Heart left ventricle (tissue), 13 donors: ENCODE measurements at regions not wholly inside any gene's neighbourhood (a gene's known extent, or its start where the extent isn't known, plus 50 kb on each side); places are given as distances from the start of the nearest gene placed in this dataset.

Experiments
- POLR2A ChIP-seq, 2 donors: fragments of 450-650 bp; IDR thresholded peaks; one replicate each; pipeline ENCODE4 v1.6.1; 2017; ENCODE audit warnings: antibody characterized with exemption in 2 of 2, mild to moderate bottlenecking in 2 of 2, moderate library complexity in 2 of 2
- TF ChIP-seq, protein P1 (sequence below), 12 donors: fragments of 200-600 bp; sonication (generic) in 4 of 12; IDR thresholded peaks; one replicate each; pipeline versions ENCODE4 v1.5.0 to v1.8.0; 2018 to 2022; ENCODE audit warnings: antibody characterized with exemption in 12 of 12, mild to moderate bottlenecking in 5 of 12
- donor health status: ischemic (EF 13 %, LVEDD 7.1; RV severe dilation, severe dysfunction).
- donor health status: DM: no; HTN: yes; CAD: no.
- donor health status: DM: no; HTN: no; CAD: no.
- donor health status: ischemic (EF 25% LVEDD 6.9; RV normal size, moderate dysfunction).
- donor health status: ischemic (EF 25% LVEDD 5.7; RV mildly dilated, moderate dysfunction).
- donor health status: ischemic (EF 35%, LVEDD 5.7; RV mildly dilated, moderate dysfunction).
- donor health status: nonischemic (EF 11% LVEDD 7.7; RV severe dilation, severe dysfunction).
- donor health status: DM: yes; HTN: yes; CAD: no.
- donor health status: PGD.
- donor health status: ischemic (EF 29% LVEDD 5.4; RV normal size, mild dysfunction).
- donor health status: nonischemic (EF 23%, LVEDD 6.1; RV moderate dilation, normal function).

DNA sequence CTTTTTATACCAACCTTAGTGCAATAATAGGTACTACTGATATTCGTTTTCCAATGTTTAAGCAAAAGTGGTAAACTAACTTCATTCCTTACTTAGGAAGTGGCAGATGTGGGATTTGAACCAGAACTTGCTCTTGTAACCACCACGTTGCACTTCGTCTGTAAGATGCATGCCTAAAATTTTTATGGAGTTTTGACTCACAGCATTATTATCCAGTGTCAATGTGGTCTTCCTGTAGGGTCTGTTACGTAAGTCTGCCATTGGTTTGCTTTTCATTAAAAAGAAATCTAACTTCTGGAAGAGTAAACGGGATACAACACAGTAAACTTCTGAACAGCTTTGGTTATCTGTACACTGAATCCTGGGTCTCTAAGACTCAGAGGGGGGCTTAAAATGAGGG lies 521.0 kb upstream of the WWC1 start:
- TF ChIP-seq, protein P1, sequence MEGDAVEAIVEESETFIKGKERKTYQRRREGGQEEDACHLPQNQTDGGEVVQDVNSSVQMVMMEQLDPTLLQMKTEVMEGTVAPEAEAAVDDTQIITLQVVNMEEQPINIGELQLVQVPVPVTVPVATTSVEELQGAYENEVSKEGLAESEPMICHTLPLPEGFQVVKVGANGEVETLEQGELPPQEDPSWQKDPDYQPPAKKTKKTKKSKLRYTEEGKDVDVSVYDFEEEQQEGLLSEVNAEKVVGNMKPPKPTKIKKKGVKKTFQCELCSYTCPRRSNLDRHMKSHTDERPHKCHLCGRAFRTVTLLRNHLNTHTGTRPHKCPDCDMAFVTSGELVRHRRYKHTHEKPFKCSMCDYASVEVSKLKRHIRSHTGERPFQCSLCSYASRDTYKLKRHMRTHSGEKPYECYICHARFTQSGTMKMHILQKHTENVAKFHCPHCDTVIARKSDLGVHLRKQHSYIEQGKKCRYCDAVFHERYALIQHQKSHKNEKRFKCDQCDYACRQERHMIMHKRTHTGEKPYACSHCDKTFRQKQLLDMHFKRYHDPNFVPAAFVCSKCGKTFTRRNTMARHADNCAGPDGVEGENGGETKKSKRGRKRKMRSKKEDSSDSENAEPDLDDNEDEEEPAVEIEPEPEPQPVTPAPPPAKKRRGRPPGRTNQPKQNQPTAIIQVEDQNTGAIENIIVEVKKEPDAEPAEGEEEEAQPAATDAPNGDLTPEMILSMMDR (IDR thresholded peaks at IDR 0.05) = no peak
- TF ChIP-seq POLR2A (IDR thresholded peaks at IDR 0.05) = no peak
